ENCODE measurements at regions not wholly inside any gene's neighbourhood (a gene's known extent, or its start where the extent isn't known, plus 50 kb on each side); places are given as distances from the start of the nearest gene placed in this dataset.
A peak's percentile ranks its signal among the peaks of the same experiment; 100 is the strongest.

DNA sequence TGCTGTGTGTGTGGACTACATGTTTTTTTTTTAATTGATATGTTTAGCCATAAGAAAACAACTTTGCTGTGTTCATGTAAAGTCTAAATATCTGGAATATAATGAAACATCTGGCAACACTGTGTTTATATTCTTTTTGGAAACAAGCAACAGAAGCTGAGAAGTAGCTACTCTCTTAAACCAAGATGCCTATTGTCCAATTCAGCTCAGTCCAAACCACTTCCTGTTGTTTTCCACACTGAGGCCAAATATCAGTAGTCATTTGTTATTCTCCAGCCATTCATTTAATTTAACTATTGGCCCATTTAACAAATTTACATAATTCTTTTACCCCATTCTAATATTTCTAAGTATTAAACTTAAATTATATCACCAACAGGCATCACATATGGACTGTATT, 903.0 kb upstream of the SLIT2 start:
- Histone ChIP-seq H3K4me1 (ENCODE audit: control insufficient read depth, extremely low read depth, insufficient read depth, low read length) (no peaks in the 10 kb centered on the region), H3K79me2 (ENCODE audit: control insufficient read depth, insufficient read depth, low read length) (no peaks in the 10 kb centered on the region), H4K20me1 (replicated peaks; ENCODE audit: control insufficient read depth, extremely low read depth, insufficient read depth, low read length) (no peaks in the 10 kb centered on the region), H3K27ac (ENCODE audit: insufficient read depth, low read depth, low read length) (no peak overlapping the region), H3K9me3 (replicated peaks; ENCODE audit: control insufficient read depth, insufficient read depth, low read length) (no peaks in the 10 kb centered on the region), H3K9me1 (replicated peaks; ENCODE audit: control insufficient read depth, extremely low read depth, insufficient read depth, low read length) (no peaks in the 10 kb centered on the region), H3K4me2 (ENCODE audit: insufficient read depth, low read length) (no peak overlapping the region), H3K4me3 (replicated peaks in 1 of 3; ENCODE audit: insufficient read depth in 1 of 3, low read depth in 1 of 3, low read length in 3 of 3) (no peak overlapping the region), H3K9ac (replicated peaks; ENCODE audit: extremely low read depth, insufficient read depth, low read length) (no peak overlapping the region), H3K27me3 (ENCODE audit: control insufficient read depth in 2 of 2, insufficient read depth in 2 of 2, low read length in 2 of 2) (no peaks in the 10 kb centered on the region), H2AFZ (ENCODE audit: low read depth, low read length) (no peak overlapping the region), H3K36me3 (ENCODE audit: control insufficient read depth in 2 of 2, extremely low read depth in 1 of 2, insufficient read depth in 2 of 2, low read length in 2 of 2) (no peaks in the 10 kb centered on the region)
- POLR2A ChIA-PET = no interaction called here
- dilution Hi-C loops (cut with MboI; ENCODE audit: extremely low pct_ligation_motif_present, low sequenced_read_pairs) (no loop called here), intact Hi-C loops (cut with micrococcal nuclease) (no loop called here)
- BruUV-seq (replicated peaks) = no TSS peak
- CTCF ChIA-PET = no interaction called here
- FAIRE-seq (peak; percentile 42), DNase-seq (ENCODE audit: low read depth, low spot score) (no peak)
- TF ChIP-seq GATA2 (IDR thresholded peaks at IDR 0.05; ENCODE audit: insufficient read depth, insufficient read length, low read depth, low read length) = no peak
- TF ChIP-seq MAX (IDR thresholded peaks at IDR 0.05; ENCODE audit: insufficient read depth, insufficient read length) = no peak
- TF ChIP-seq EZH2 (IDR thresholded peaks at IDR 0.05; ENCODE audit: borderline replicate concordance, low read depth, low read length, severe bottlenecking) = no peak
- no peak for TF ChIP-seq MYC (IDR thresholded peaks at IDR 0.05; ENCODE audit: low read depth, low read length)
- TF ChIP-seq, protein P1, sequence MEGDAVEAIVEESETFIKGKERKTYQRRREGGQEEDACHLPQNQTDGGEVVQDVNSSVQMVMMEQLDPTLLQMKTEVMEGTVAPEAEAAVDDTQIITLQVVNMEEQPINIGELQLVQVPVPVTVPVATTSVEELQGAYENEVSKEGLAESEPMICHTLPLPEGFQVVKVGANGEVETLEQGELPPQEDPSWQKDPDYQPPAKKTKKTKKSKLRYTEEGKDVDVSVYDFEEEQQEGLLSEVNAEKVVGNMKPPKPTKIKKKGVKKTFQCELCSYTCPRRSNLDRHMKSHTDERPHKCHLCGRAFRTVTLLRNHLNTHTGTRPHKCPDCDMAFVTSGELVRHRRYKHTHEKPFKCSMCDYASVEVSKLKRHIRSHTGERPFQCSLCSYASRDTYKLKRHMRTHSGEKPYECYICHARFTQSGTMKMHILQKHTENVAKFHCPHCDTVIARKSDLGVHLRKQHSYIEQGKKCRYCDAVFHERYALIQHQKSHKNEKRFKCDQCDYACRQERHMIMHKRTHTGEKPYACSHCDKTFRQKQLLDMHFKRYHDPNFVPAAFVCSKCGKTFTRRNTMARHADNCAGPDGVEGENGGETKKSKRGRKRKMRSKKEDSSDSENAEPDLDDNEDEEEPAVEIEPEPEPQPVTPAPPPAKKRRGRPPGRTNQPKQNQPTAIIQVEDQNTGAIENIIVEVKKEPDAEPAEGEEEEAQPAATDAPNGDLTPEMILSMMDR (IDR thresholded peaks at IDR 0.05; ENCODE audit: extremely low read depth in 1 of 2, insufficient read depth in 1 of 2, low read depth in 1 of 2, low read length in 2 of 2) = no peak
- TF ChIP-seq POLR2AphosphoS5 (IDR thresholded peaks at IDR 0.05; ENCODE audit: insufficient read depth, low read depth, low read length) = no peak
- no peak for TF ChIP-seq FOS (IDR thresholded peaks at IDR 0.05; ENCODE audit: borderline replicate concordance, insufficient read depth, low read length)
- TF ChIP-seq JUN (IDR thresholded peaks at IDR 0.05; ENCODE audit: borderline replicate concordance, insufficient read depth, insufficient read length, low read depth) = no peak
- TF ChIP-seq POLR2A (IDR thresholded peaks at IDR 0.05; ENCODE audit: low read depth, low read length) = no peak

Measured in endothelial cell of umbilical vein (primary cell).